Hepatocyte (in vitro differentiated cells): ENCODE measurements at regions not wholly inside any gene's neighbourhood (a gene's known extent, or its start where the extent isn't known, plus 50 kb on each side); places are given as distances from the start of the nearest gene placed in this dataset.

ENCODE experiments used
- DNase-seq: peaks from one replicate; pipeline ENCODE4 v3.0.0-alpha.2; 2016; ENCODE audit warnings: low spot score
- H2AFZ ChIP-seq: fragments of 200-600 bp; sonication (generic); 2 replicates; pipeline ENCODE4 v1.6.0; 2016; ENCODE audit warnings: antibody characterized with exemption, mild to moderate bottlenecking
- H3K27ac ChIP-seq: fragments of 200-600 bp; sonication (generic); 2 replicates; pipeline ENCODE4 v1.5.1; 2016; ENCODE audit warnings: mild to moderate bottlenecking
- H3K27me3 ChIP-seq: fragments of 200-600 bp; sonication (generic); 2 replicates; pipeline ENCODE4 v1.6.1; 2016
- H3K36me3 ChIP-seq: fragments of 200-600 bp; sonication (generic); replicated peaks from 2 replicates; pipeline ENCODE4 v1.5.1; 2016; ENCODE audit warnings: low read depth; ENCODE audit not compliant: insufficient read depth
- H3K4me1 ChIP-seq: fragments of 200-600 bp; sonication (generic); 2 replicates; pipeline ENCODE4 v1.5.1; 2016; ENCODE audit warnings: mild to moderate bottlenecking, moderate library complexity; ENCODE audit not compliant: insufficient read depth
- H3K4me2 ChIP-seq: fragments of 200-600 bp; sonication (generic); 2 replicates; pipeline ENCODE4 v1.6.0; 2016
- H3K4me3 ChIP-seq: fragments of 200-600 bp; sonication (generic); 2 replicates; pipeline ENCODE4 v1.5.1; 2016; ENCODE audit warnings: mild to moderate bottlenecking
- H3K79me2 ChIP-seq: fragments of 200-600 bp; sonication (generic); 2 replicates; pipeline ENCODE4 v1.6.0; 2017; ENCODE audit warnings: mild to moderate bottlenecking
- H3K9me2 ChIP-seq: fragments of 200-600 bp; sonication (generic); replicated peaks from 2 replicates; pipeline ENCODE4 v1.6.0; 2017; ENCODE audit warnings: mild to moderate bottlenecking; ENCODE audit not compliant: insufficient read depth
- H3K9me3 ChIP-seq: fragments of 200-600 bp; sonication (generic); 2 replicates; pipeline ENCODE4 v1.5.1; 2016; ENCODE audit warnings: low read depth, mild to moderate bottlenecking
- H4K20me1 ChIP-seq: fragments of 200-600 bp; sonication (generic); 2 replicates; pipeline ENCODE4 v1.6.0; 2016; ENCODE audit warnings: mild to moderate bottlenecking; ENCODE audit not compliant: insufficient read depth, poor library complexity, severe bottlenecking
- CTCF ChIP-seq: fragments of 200-600 bp; sonication (generic); IDR thresholded peaks from 2 replicates; pipeline ENCODE4 v1.5.1; 2016; ENCODE audit warnings: antibody characterized with exemption, mild to moderate bottlenecking; ENCODE audit not compliant: poor library complexity
- EZH2 ChIP-seq: fragments of 200-600 bp; sonication (generic); IDR thresholded peaks from 2 replicates; pipeline ENCODE4 v1.6.1; 2016; ENCODE audit warnings: antibody characterized with exemption, mild to moderate bottlenecking, borderline replicate concordance
- EZH2phosphoT487 ChIP-seq: fragments of 200-600 bp; sonication (generic); IDR thresholded peaks from one replicate; pipeline ENCODE4 v1.6.1; 2018; ENCODE audit warnings: antibody characterized with exemption, mild to moderate bottlenecking, low read depth, moderate library complexity; ENCODE audit not compliant: unreplicated experiment, severe bottlenecking
- WGBS: methylation state at CpG from one replicate; pipeline ENCODE4 v1.1.6; 2016; ENCODE audit warnings: low lambda C conversion rate; ENCODE audit errors: missing lambda C conversion rate; 5-methylcytosine and 5-hydroxymethylcytosine counted together

GRCh38 chr6:71489736-71490135, 201.1 kb downstream of the OGFRL1 start:
- 17% methylated on average over 3 of the region's 3 CpGs for WGBS
- DNase-seq, result peak; percentile 76
- H3K4me3 ChIP-seq, result no peak overlapping the region
- H3K79me2 ChIP-seq, result no peaks in the 10 kb centered on the region
- peaks cover 5% of the 10 kb centered on the region for H3K4me1 ChIP-seq
- H2AFZ ChIP-seq, result no peak overlapping the region
- no peaks in the 10 kb centered on the region for H3K9me2 ChIP-seq
- H3K27ac ChIP-seq, result peak overlapping the region; percentile 49
- TF ChIP-seq EZH2phosphoT487 (no peak), CTCF (no peak)
- no peaks in the 10 kb centered on the region for H4K20me1 ChIP-seq
- H3K27me3 ChIP-seq, result no peaks in the 10 kb centered on the region
- H3K9me3 ChIP-seq, result no peaks in the 10 kb centered on the region
- no peaks in the 10 kb centered on the region for H3K36me3 ChIP-seq
- peak overlapping the region; percentile 37 for H3K4me2 ChIP-seq

GRCh38 chr6:71490876-71491275, 202.3 kb downstream of the OGFRL1 start:
- Histone ChIP-seq H2AFZ (no peak overlapping the region), H3K27me3 (no peaks in the 10 kb centered on the region), H3K4me3 (no peak overlapping the region), H3K36me3 (no peaks in the 10 kb centered on the region), H3K4me1 (peaks cover 9% of the 10 kb centered on the region), H3K79me2 (no peaks in the 10 kb centered on the region), H3K27ac (no peak overlapping the region), H4K20me1 (no peaks in the 10 kb centered on the region), H3K9me3 (no peaks in the 10 kb centered on the region), H3K9me2 (no peaks in the 10 kb centered on the region), H3K4me2 (no peak overlapping the region)
- 55% methylated on average over 5 of the region's 5 CpGs for WGBS
- TF ChIP-seq CTCF (no peak), EZH2 (no peak)
- DNase-seq, result no peak

- Histone ChIP-seq H3K36me3 (no peaks in the 10 kb centered on the region), H3K4me2 (no peak overlapping the region), H3K4me3 (no peak overlapping the region), H2AFZ (no peak overlapping the region), H4K20me1 (no peaks in the 10 kb centered on the region), H3K27ac (no peak overlapping the region), H3K27me3 (no peaks in the 10 kb centered on the region), H3K4me1 (peaks cover 9% of the 10 kb centered on the region), H3K9me2 (no peaks in the 10 kb centered on the region), H3K9me3 (no peaks in the 10 kb centered on the region), H3K79me2 (no peaks in the 10 kb centered on the region)
- DNase-seq, result no peak
- TF ChIP-seq EZH2phosphoT487, result no peak
- TF ChIP-seq CTCF, result no peak
- no peak for TF ChIP-seq EZH2
These were observed 203.2 kb downstream of the OGFRL1 start for GRCh38 chr6:71491844-71492243.

- Histone ChIP-seq H3K4me3 (no peak overlapping the region), H3K27me3 (no peaks in the 10 kb centered on the region), H3K27ac (no peak overlapping the region), H3K4me2 (no peak overlapping the region), H3K9me3 (no peaks in the 10 kb centered on the region), H4K20me1 (no peaks in the 10 kb centered on the region), H3K4me1 (peaks cover 9% of the 10 kb centered on the region), H3K36me3 (no peaks in the 10 kb centered on the region), H2AFZ (no peak overlapping the region), H3K9me2 (no peaks in the 10 kb centered on the region), H3K79me2 (no peaks in the 10 kb centered on the region)
- WGBS, result 47% methylated on average over 2 of the region's 2 CpGs
- no peak for DNase-seq
- no peak for TF ChIP-seq CTCF
These were observed 204.1 kb downstream of the OGFRL1 start for GRCh38 chr6:71492668-71493067.
